ENCODE measurements at regions not wholly inside any gene's neighbourhood (a gene's known extent, or its start where the extent isn't known, plus 50 kb on each side); places are given as distances from the start of the nearest gene placed in this dataset.

- Histone ChIP-seq H3K4me3 (ENCODE audit: extremely low read depth in 1 of 4, insufficient read depth in 2 of 4, low read depth in 3 of 4, low read length in 4 of 4) (no peak overlapping the region), H3K23me2 (ENCODE audit: low read depth, low read length) (no peaks in the 10 kb centered on the region), H3K4me2 (ENCODE audit: insufficient read depth in 1 of 2, low read depth in 2 of 2, low read length in 2 of 2) (no peak overlapping the region), H2AFZ (ENCODE audit: low read length) (no peak overlapping the region), H4K5ac (ENCODE audit: insufficient read length, low read depth, low read length) (no peak overlapping the region), H3K23ac (ENCODE audit: insufficient read length) (no peak overlapping the region), H3K9me3 (ENCODE audit: insufficient read depth in 2 of 2, low read depth in 1 of 2, low read length in 1 of 2) (no peaks in the 10 kb centered on the region), H2BK15ac (ENCODE audit: low read length) (no peak overlapping the region), H3K9ac (replicated peaks in 1 of 4; ENCODE audit: extremely low read depth in 1 of 4, low read depth in 3 of 4, low read length in 3 of 4) (no peak overlapping the region), H2AK5ac (ENCODE audit: low read depth, low read length) (no peak overlapping the region), H3K56ac (replicated peaks; ENCODE audit: insufficient read length, low read depth, low read length) (no peak overlapping the region), H3K79me2 (ENCODE audit: control insufficient read depth in 1 of 2, insufficient read depth in 2 of 2, low read length in 2 of 2) (no peaks in the 10 kb centered on the region), H3K4ac (replicated peaks; ENCODE audit: insufficient read length, low read depth, low read length) (no peak overlapping the region), H3K27me3 (replicated peaks in 1 of 4; ENCODE audit: control insufficient read depth in 3 of 4, extremely low read depth in 1 of 4, insufficient read depth in 3 of 4, low read length in 3 of 4) (no peaks in the 10 kb centered on the region), H4K91ac (replicated peaks; ENCODE audit: insufficient read length, low read length) (no peak overlapping the region), H3K18ac (ENCODE audit: extremely low read depth, low read length) (no peak overlapping the region), H3K79me1 (ENCODE audit: low read depth, low read length) (no peaks in the 10 kb centered on the region), H3K14ac (ENCODE audit: insufficient read length) (no peak overlapping the region), H2BK20ac (ENCODE audit: low read length) (no peak overlapping the region), H4K20me1 (replicated peaks in 1 of 2; ENCODE audit: control insufficient read depth in 1 of 2, insufficient read depth in 2 of 2, low read length in 2 of 2) (no peaks in the 10 kb centered on the region), H3K4me1 (replicated peaks in 1 of 4; ENCODE audit: control insufficient read depth in 3 of 4, insufficient read depth in 4 of 4, low read length in 3 of 4) (no peaks in the 10 kb centered on the region), H2BK5ac (ENCODE audit: low read depth, low read length) (no peak overlapping the region), H2BK12ac (ENCODE audit: low read depth, low read length) (no peak overlapping the region), H3K36me3 (ENCODE audit: control insufficient read depth in 2 of 4, insufficient read depth in 4 of 4, low read length in 3 of 4) (no peaks in the 10 kb centered on the region), H4K8ac (ENCODE audit: extremely low read depth, insufficient read depth, low read length) (no peak overlapping the region), H3K27ac (ENCODE audit: low read depth, low read length) (no peak overlapping the region), H2BK120ac (replicated peaks; ENCODE audit: low read depth, low read length) (no peak overlapping the region)
- FAIRE-seq: no peak
- TF ChIP-seq SAP30 (IDR thresholded peaks at IDR 0.05; ENCODE audit: insufficient read depth, insufficient replicate concordance, low read length) (no peak), SIX5 (IDR thresholded peaks at IDR 0.05; ENCODE audit: low read depth, low read length) (no peak), TBP (IDR thresholded peaks at IDR 0.05; ENCODE audit: low read depth, low read length) (no peak), HDAC6 (IDR thresholded peaks at IDR 0.05; ENCODE audit: low read depth, low read length) (no peak), POLR2A (IDR thresholded peaks at IDR 0.05; ENCODE audit: control extremely low read depth in 1 of 2, low read depth in 2 of 2, low read length in 2 of 2) (no peak), CREB1 (IDR thresholded peaks at IDR 0.05) (no peak), KDM5A (IDR thresholded peaks at IDR 0.05; ENCODE audit: low read length) (no peak)
- ChIA-PET CTCF (ENCODE audit: partially characterized antibody) (no interaction called here), POLR2A (ENCODE audit: partially characterized antibody) (no interaction called here)
- WGBS, 2 experiments (ENCODE audit: extremely low coverage in 1 of 2, insufficient coverage in 1 of 2, insufficient read length in 1 of 2, insufficient replicate concordance in 2 of 2, low coverage in 1 of 2, low lambda C conversion rate in 2 of 2, missing lambda C conversion rate in 1 of 2): 96% methylated on average over 1 of the region's 1 CpG; no CpG with 5 or more reads in 1 of the 2 experiments
- DNase-seq (ENCODE audit: low read depth in 1 of 2, low spot score in 2 of 2): no peak
Measured at GRCh38 chr1:166464333-166464732, 297.5 kb upstream of the FAM78B start.

Data from H1 (cell line).